Kidney capillary endothelial cell (primary cell): ENCODE measurements at regions not wholly inside any gene's neighbourhood (a gene's known extent, or its start where the extent isn't known, plus 50 kb on each side); places are given as distances from the start of the nearest gene placed in this dataset.
"Not testable (repeated sequence)": the region's sequence is repeated elsewhere in the genome, so short reads cannot be mapped to it uniquely, and the experiment has no call there.

Source experiments
- DNase-seq: peaks from one replicate; pipeline ENCODE4 v3.0.0-alpha.2; 2018; ENCODE audit warnings: low spot score

GRCh38 chr5:136740228-136740627, 374.9 kb upstream of the TRPC7 start:
- no peak for DNase-seq

GRCh38 chr5:136739271-136739670, 373.9 kb upstream of the TRPC7 start:
- not testable (repeated sequence) for DNase-seq

GRCh38 chr5:136738829-136739228, 373.5 kb upstream of the TRPC7 start:
- DNase-seq = no peak

GRCh38 chr5:136736021-136736420, 370.7 kb upstream of the TRPC7 start:
- DNase-seq = no peak

- not testable (repeated sequence) for DNase-seq
Observed at GRCh38 chr5:136735611-136736010, 370.3 kb upstream of the TRPC7 start.

GRCh38 chr5:136734628-136735027, 369.3 kb upstream of the TRPC7 start:
- no peak for DNase-seq

GRCh38 chr5:136732751-136733150, 367.4 kb upstream of the TRPC7 start:
- DNase-seq = no peak

GRCh38 chr5:136731241-136731900, 366.0 kb upstream of the TRPC7 start:
- DNase-seq = no peak

GRCh38 chr5:136730426-136730825, 365.1 kb upstream of the TRPC7 start:
- no peak for DNase-seq

GRCh38 chr5:136729901-136730355, 364.6 kb upstream of the TRPC7 start:
- DNase-seq = peak; percentile 3

- no peak for DNase-seq
Observed at GRCh38 chr5:136726506-136726905, 361.2 kb upstream of the TRPC7 start.

- no peak for DNase-seq
Observed at GRCh38 chr5:136724161-136724560, 358.8 kb upstream of the TRPC7 start.

- DNase-seq = no peak
Observed at GRCh38 chr5:136722581-136722980, 357.2 kb upstream of the TRPC7 start.

- no peak for DNase-seq
Observed at GRCh38 chr5:136722086-136722485, 356.7 kb upstream of the TRPC7 start.

- no peak for DNase-seq
Observed at GRCh38 chr5:136720674-136721073, 355.3 kb upstream of the TRPC7 start.

GRCh38 chr5:136717917-136718316, 352.6 kb upstream of the TRPC7 start:
- no peak for DNase-seq

- DNase-seq = no peak
Observed at GRCh38 chr5:136714286-136714685, 348.9 kb upstream of the TRPC7 start.

- DNase-seq = no peak
Observed at GRCh38 chr5:136712628-136713027, 347.3 kb upstream of the TRPC7 start.

- DNase-seq = no peak
Observed at GRCh38 chr5:136710834-136711233, 345.5 kb upstream of the TRPC7 start.

GRCh38 chr5:136703706-136704105, 338.4 kb upstream of the TRPC7 start:
- no peak for DNase-seq

- no peak for DNase-seq
Observed at GRCh38 chr5:136703036-136703435, 337.7 kb upstream of the TRPC7 start.

GRCh38 chr5:136701191-136701590, 335.8 kb upstream of the TRPC7 start:
- no peak for DNase-seq

GRCh38 chr5:136699651-136700050, 334.3 kb upstream of the TRPC7 start:
- DNase-seq = no peak

- DNase-seq = no peak
Observed at GRCh38 chr5:136698970-136699369, 333.6 kb upstream of the TRPC7 start.
